RPMI7951 (cell line): ENCODE measurements at regions not wholly inside any gene's neighbourhood (a gene's known extent, or its start where the extent isn't known, plus 50 kb on each side); places are given as distances from the start of the nearest gene placed in this dataset.
A peak's percentile ranks its signal among the peaks of the same experiment; 100 is the strongest.

Source experiments
- DNase-seq: peaks from one replicate; pipeline ENCODE4 v3.0.0-alpha.2; 2012; ENCODE audit warnings: low read depth

DNA sequence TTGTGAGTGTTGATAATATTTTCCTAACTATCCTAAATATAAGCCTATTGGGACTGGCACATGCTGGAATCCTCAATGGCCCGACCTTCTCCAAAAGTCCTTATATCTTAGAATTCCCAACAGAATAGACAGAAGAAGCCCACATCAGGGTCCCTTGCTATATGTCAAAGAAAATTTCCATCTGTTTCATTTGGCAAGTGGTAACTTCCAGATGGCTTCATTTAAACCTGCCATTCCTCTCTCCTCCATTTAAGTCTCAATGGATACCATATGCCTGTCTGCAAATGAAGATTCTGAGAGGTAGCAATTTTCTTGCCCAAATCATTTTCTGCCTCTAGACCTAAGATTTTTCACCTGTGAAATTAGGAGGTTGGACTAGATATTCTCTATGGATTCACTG lies 73.1 kb upstream of the KCNA4 start:
- DNase-seq: no peak

DNA sequence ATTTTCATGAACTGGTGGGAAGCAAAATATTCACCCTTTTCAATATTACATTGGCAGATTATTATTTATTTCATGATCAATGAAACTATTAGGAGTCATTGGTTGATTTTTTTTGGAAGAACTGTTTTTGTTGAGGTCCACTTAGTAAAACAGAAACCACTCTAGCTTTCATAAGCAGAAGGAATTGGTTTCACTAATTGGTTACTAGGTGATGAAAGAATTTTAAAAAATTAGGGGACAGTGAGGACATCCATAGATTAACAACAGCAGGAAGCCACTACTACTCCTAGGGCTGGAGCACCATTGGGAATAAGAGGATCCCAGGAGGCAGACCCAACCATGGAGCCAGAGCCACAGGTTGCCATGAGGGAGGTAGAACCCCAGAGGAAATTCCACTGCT lies 74.4 kb upstream of the KCNA4 start:
- DNase-seq: no peak

DNA sequence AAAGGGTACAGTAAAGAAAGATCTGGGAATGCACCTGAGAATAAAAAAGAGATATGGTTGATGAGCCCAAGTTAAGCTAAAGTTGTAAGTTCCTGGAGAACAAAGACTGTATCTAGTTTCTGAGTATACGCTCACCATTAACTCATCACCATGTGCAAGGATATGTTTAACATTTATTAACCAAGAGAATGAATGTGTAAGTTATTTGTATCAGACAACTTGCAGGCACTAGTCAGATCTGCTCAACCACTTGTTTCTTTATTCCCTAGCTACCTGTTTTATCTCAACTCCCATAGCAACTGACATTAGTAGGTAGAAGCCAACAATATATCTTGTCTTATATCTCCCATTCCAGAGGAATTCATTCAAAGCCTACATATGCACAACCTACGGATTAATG lies 74.9 kb upstream of the KCNA4 start:
- no peak for DNase-seq

DNA sequence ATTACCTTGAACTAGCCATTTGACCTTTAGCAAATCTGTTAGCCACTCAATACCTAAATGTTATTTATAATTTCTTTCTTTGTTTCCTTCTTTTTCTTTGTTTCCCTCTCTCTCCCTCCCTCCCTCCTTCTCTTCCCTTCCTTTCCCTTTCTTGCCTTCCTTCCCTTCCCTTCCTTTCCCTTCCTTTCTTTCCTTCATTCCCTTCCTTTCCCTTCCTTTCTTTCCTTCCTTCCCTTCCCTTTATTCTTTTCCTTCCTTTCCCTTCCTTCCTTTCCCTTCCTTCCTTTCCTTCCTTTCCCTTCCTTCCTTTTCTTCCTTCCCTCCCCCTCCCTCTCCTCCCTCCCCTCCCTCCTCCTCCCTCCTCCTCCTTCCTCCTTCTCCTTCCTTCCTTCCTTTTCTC lies 75.7 kb upstream of the KCNA4 start:
- no peak for DNase-seq

DNA sequence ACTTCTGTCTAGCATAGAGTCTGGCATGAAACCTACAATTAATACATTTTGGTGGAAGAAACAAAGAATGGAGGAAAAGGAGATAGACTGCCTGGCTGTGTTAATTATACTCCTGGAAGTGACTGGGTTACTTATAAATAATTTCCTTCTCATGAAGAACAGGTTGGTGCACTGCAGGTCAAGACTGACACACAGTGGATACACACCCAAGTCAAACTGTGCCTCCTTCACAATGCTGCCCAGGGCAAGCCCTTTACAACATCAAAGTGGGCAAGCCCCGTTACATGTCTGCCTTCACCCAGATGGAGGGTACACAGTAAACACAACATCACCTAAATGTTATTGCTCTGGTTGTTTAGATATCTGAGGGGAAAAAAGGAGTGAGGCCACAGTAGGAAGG lies 83.7 kb upstream of the KCNA4 start:
- no peak for DNase-seq

DNA sequence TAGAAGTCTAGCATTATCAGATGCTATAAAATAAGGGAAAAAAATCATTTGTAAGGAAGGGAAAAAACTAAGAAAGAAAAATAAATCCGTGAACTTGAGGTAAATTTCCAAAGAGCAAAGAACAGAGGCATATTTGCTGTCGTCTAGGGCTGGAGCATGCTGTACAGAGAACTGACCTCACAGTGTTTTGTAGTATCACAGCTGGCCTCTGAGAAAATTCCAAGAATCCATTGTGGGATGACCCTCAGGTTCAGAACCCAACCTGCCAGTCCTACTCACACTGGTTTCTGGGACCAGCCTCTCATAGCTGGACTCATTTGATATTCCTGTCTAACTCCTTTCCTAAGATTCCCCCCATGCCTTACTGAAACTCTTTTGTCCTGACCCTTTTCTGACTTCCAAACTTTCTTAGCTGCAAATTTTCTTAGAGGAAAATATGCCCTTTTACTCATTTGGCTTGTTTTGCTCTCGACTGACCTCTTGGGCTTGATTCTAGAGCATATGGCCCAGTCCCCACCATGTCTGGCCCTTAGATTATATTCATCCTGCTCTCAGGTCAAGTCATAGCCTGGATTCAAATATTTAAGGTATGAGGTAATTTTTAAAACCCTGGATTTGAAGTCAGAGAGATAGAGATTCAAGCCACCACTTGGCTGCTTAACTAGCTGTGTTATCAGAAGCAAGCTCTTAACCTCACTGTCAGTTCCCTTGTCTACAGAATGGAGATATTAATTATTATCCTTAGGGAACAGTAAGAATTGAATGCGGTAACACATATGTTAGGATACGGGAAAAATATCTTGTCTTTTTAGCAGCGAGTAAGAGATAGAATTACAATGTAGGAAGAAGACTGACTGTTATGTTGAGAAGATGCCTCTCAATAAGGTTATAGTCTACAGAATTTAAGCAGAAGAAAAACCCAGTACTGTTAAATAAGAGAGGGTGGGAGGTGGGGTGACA lies 89.7 kb upstream of the KCNA4 start:
- no peak for DNase-seq

DNA sequence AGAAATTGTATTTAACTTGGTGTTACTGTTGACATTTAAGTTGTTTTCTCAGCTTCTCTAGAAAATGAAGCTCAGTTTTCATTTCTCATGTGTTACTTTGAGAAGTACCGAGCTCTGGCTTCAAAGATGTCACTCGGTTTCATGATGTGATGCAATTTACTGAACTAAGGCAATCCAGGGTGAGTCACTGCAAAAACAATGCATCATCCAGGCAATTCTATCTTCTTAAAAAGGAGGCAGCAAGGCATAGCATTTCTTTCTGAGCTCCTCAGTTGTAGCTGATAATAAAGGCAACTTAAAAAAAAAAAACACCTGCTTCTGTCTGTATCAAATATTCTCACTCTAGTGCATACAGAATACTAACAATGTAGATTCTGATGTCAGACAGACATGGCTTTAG lies 91.1 kb upstream of the KCNA4 start:
- DNase-seq: no peak

DNA sequence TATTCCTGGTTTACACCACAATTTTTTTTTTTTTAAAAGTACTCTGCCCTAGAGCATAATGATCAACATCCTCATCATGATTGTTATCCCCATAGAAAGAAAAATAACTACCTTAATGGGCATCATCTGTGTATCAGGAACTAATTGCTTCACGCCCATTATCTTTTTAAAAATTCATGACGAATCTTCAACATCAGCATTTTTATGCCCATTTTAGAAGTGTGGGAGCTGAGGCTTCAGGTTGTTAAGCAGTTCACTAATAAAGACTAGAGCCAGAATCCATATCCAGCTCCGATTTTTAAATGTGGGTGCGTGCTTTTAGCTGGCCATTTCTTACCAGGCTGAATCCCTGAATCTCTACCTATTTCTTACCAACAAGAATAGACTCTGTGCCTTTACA lies 92.9 kb upstream of the KCNA4 start:
- DNase-seq: no peak

DNA sequence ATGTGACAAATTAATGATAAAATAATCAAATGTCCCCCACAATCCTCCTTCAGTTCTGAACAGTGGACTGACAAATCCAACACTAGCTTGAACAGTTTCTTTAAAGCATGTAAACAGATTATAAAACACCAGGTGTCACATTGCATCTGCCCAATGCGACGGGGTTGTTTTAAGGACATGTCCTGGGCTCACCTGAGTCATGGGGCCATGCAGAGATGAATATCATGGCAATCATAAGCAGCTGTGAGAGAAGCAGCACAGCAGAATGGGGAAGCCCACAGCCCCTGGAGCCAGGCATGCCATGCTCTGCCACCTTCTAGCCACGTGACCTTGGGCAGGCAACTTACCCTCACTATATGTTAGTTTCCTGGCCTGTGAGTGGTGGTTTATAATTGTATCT lies 93.9 kb upstream of the KCNA4 start:
- DNase-seq: no peak

DNA sequence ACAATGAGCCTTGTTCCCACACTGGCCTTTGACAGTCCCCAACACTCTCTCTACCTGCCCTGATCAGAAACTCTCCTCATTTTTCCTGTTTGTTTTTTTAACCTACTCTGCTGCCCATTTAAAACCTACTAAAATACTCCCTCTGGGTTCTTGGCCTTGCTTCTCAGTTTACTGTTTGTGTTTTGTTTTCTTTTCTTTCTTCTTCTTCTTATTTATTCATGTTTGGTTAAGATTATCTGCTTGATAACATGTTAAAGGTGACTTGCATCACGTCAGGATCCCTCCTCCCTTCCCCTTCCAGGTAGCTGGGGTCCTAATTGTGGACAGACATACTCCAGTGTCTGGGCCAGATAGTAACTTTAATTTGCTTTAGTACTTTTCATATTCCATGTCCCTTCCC lies 95.0 kb upstream of the KCNA4 start:
- no peak for DNase-seq

DNA sequence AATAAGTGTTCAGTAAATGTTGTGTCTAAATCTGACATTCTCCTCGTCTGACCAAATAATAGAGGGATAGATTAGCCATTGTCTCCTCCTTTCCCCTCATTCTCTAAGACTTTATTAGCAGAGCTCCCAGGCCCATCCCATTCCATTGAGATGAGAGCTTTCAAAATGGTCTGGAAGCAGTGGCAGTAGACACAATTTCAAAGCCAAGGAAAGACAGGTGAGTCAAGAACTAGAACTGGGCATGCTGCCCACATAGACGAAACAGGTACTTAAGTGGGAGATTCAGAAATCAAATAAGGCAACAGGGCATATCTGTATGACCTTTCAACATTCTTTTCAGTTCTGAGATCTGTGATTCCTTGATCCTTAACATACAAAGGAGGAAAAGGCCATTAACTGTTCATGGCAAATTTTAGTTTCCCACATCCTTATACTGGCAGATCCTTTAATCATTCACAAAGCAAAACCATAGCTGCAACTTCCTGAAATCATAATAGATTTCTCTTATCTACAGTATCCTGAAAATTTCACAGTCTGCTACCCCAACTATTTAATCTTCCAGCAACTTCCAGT lies 96.6 kb upstream of the KCNA4 start:
- DNase-seq: no peak

DNA sequence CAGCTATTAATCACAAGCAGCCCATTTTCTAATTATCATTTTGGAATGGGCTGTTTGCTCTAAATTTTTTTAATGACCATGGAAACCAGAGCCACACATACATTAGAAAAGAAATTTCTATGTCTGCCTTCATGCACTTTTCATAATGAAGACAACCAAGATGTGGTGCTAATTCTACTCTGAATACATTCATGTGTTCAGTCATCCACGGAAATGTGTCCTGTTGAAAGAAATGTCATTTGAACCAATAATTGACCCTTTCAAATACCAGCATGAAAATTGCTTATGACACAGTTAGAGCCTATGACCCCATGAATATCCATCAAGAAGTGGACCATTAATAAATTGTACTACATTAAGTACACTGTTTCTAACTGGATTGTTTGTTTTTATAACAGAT lies 99.7 kb upstream of the KCNA4 start:
- no peak for DNase-seq

DNA sequence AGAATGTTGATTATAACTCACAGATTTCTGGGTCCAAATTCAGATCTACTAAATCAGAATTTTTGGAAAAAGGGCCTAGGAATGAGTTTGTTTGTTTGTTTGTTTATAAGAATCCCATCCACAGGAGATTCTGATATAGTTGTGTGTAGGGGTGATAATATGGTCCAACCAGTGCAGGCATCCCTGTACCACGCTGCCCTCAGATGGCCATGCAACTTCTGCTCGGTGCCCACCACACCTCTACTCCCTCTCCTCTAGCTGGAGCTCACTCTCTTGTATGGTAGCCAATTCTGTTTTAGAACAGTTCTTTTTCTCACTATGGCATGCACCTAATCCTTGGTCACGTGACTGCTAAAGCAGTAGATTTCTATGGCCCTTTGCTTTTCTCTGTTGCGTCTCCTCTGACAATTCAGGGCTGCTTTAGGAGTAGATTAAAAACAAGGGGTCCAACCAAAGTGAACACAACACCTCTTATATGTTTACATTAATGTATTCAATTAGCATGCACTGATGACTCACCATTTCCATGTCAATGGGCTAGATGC lies 103.3 kb upstream of the KCNA4 start:
- DNase-seq: no peak

DNA sequence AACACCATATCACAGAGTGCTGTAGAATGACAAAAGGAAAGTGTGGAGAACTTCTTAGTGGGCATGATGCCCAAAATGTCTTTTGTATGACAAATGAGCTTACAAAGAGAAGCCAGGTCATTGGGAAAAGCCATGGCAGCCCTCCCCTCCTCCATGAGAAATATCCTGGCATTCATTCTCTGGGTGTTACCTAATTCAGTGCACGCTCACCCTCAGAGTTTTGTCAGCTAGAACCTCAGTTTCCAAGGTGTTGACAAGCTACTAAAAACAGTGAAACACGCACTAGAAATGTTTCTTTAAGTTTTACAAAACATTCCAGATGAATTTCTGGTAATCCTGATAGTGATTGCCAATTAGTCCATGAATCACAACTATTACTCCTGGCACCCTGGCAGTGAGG lies 105.4 kb upstream of the FSHB start:
- no peak for DNase-seq

DNA sequence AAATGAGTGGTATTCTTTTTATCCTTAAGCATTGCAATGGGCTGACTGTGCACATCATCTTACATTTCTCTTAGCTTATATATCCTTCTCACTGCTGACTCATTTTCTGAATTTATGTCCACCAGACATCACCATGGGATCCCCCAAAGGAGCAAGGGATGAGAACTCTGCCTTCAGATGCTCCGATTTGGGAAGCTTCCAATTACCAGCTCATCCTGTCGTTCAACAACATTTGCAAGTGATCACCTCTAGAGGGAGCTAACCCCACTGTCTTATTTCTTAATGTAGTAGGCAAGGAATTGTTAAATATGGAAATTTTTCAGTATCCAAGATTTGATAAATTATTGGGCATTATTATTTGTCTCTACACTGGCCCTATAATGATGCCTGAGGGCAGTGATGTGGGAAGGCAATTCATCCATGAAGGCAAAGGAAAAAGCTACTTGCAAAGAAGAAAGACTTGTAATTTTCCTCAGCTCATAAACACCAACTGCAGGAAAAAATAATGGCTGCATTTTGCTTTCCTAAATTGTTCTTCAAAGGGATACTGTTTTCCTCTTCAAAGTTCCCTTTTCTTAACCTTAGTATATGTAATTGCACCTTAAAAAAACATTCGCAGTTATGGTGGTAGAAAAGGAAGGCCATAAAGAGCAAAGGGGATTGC lies 102.4 kb upstream of the FSHB start:
- DNase-seq: peak; percentile 3

DNA sequence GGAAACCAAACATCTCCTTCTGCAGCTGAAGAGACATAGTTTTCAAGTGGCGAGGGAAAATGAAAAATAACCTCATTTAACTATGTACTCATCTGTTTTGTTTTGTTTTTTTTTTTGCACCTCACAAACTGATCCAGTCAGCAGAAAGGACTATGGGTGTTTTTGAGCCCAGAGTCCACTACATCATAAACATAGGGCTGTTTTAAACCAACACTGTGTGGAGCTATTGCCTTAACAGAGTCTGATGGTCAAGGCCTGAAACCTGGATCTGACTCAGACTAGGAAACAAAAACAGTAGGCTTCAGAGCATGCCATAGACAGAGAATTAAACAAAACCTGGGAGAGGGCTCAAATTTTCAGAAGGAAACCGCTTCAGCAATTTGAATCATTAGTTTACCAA lies 99.3 kb upstream of the FSHB start:
- no peak for DNase-seq

DNA sequence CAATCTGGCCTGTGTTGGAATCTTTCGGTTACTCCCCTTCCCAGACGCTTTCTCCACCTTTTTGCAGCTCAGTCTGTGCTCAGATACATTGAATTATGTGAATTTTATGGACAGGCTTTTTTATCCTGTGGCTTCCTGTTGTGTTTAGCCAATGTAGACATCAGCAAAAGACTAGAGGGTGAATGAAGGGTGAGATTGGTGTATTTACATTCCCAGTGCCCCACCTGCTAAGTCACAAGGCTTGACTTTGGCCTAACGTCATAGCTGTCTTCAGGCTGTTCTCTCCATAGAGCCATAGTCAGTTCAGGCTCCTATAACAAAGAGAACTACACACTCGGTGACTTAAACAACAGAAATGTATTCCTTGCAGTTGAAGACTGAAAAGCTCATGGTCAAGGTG lies 97.5 kb upstream of the FSHB start:
- no peak for DNase-seq

DNA sequence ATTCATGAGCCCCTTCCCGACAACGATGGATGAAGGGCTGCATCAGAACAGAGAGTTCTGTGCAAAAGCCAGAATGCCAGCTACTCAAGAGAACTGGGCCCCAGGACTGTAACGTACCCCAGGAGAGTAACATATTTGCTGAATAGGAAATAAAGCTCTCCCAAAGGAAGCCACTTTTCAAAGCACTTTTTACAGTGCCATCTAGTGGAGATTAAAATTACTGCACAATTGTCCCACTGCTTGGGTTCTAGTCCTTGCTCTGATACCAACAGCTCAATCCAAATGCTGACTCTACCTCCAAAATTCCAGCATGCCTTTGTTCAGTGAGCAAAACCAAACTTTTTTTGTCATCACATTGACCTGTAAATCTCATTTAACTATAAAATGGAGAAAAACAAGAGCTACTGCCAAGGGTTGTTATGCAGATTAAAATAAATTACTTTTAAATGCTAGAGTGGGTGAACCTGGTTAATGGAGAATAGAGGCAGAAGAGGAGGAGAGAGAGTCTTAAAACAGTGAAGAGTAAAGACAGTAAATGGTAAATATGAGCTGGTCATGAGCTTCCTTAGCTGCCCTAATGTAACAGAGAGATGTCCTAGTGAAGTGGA lies 87.6 kb upstream of the FSHB start:
- peak; percentile 1 for DNase-seq

DNA sequence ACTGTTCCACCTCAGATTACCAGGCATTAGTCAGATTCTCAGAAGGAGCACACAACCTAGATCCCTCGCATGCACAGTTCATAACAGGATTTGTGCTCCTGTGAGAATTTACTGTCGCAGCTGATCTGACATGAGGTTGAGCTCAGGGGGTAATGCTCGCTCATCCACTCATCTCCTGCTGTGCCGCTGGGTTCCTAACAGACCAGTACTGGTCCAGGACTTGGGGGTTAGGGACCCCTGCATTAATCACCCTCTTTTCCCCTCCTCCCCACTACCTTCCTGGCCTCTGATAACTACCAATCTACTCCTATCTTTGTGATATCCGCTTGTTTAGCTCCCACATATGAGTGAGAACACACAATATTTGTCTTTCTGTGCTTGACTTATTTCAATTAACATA lies 83.5 kb upstream of the FSHB start:
- DNase-seq: no peak

DNA sequence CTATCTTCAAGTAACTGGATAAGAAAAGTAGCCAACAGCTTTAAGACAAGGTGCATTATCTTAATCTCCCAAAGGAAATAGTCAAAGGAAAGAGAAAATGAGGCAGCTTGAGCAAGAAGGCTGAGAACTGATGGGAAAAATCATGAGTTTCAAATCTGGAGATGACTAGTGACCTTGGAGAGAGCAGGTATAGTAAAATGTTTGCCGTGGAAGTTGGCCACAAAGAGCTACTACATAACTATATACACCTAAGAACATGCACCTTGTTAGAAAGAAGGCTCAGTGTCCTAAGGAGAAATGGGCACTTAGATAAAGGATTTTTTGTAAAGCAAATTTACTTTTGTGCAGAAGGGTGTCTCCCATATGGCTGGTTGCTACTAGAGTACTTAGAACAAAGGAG lies 80.8 kb upstream of the FSHB start:
- no peak for DNase-seq

DNA sequence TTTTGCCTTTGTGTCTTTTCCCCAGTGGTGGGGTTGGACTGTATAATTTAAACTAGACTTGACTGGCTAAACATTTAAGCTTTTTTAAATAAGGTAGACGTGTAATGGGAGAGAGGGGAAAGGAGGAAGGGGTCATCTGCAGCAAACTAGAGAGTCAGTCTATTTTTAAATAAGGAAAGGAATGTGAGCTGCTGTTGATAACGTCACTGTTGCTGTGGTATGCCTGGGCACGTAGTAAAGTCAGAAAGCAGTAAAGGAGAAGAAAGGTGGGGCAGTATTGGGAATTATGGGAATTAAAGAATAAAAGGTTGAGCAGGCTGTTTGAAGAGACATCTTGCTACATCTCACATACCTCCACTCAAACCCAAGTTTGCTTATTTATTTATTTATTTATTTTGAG lies 80.4 kb upstream of the FSHB start:
- DNase-seq: no peak

DNA sequence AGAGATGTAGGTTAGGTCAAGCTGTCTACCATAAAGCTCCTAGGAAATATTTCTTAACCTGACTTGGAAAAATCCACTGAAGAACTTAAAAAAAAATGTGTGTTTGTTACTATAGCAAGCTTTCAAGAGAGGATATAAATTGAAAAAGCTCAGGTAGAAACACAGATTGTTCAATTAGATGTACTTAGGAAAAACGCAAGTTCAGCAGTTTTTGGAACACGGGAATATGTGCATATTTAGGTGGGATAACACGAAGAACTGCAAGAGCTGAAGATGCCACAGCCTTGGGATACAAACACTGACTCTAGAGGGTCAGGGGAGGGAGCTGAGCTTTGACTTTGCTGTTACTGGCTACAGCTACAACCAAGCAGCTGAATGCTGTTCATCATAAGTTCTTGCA lies 77.8 kb upstream of the FSHB start:
- no peak for DNase-seq
